Stimulated activated CD4-positive, alpha-beta T cell treated with anti-CD3 and anti-CD28 coated beads, Interleukin-1b, Interleukin-23, amount 100 ng/mL, for 24 hours (primary cell): ENCODE measurements at regions not wholly inside any gene's neighbourhood (a gene's known extent, or its start where the extent isn't known, plus 50 kb on each side); places are given as distances from the start of the nearest gene placed in this dataset.

Source experiments
- DNase-seq, 4 experiments: peaks; one replicate each; pipeline ENCODE4 v3.0.0-alpha.2; 2020; ENCODE audit warnings: low read depth in 4 of 4, low spot score in 1 of 4

GRCh38 chr18:40860189-40860588, 1094.8 kb upstream of the PIK3C3 start:
- no peak for DNase-seq

GRCh38 chr18:40855661-40856060, 1099.4 kb upstream of the PIK3C3 start:
- no peak for DNase-seq

- no peak for DNase-seq
Measured at GRCh38 chr18:40852406-40852805, 1102.6 kb upstream of the PIK3C3 start.

- DNase-seq: no peak
Measured at GRCh38 chr18:40851014-40851429, 1104.0 kb upstream of the PIK3C3 start.

- no peak for DNase-seq
Measured at GRCh38 chr18:40849886-40850285, 1105.1 kb upstream of the PIK3C3 start.

GRCh38 chr18:40841467-40841866, 1113.6 kb upstream of the PIK3C3 start:
- no peak for DNase-seq

- DNase-seq: no peak
Measured at GRCh38 chr18:40841063-40841462, 1114.0 kb upstream of the PIK3C3 start.

GRCh38 chr18:40832362-40832761, 1122.7 kb upstream of the PIK3C3 start:
- DNase-seq: no peak

GRCh38 chr18:40824291-40824690, 1130.7 kb upstream of the PIK3C3 start:
- DNase-seq: no peak

- DNase-seq: no peak
Measured at GRCh38 chr18:40821596-40822243, 1133.3 kb upstream of the PIK3C3 start.

- DNase-seq: no peak
Measured at GRCh38 chr18:40812981-40813515, 1142.0 kb upstream of the PIK3C3 start.

GRCh38 chr18:40810372-40810771, 1144.7 kb upstream of the PIK3C3 start:
- DNase-seq: no peak

- DNase-seq: no peak
Measured at GRCh38 chr18:40789286-40789685, 1165.7 kb upstream of the PIK3C3 start.

- no peak for DNase-seq
Measured at GRCh38 chr18:40782453-40783130, 1172.4 kb upstream of the PIK3C3 start.

- no peak for DNase-seq
Measured at GRCh38 chr18:40769786-40770185, 1185.2 kb upstream of the PIK3C3 start.

- DNase-seq: no peak
Measured at GRCh38 chr18:40760251-40760650, 1194.8 kb upstream of the PIK3C3 start.

GRCh38 chr18:40754477-40754876, 1200.6 kb upstream of the PIK3C3 start:
- DNase-seq: no peak

- no peak for DNase-seq
Measured at GRCh38 chr18:40752316-40752715, 1202.7 kb upstream of the PIK3C3 start.

GRCh38 chr18:40751186-40751585, 1203.8 kb upstream of the PIK3C3 start:
- DNase-seq: no peak

- no peak for DNase-seq
Measured at GRCh38 chr18:40739029-40739428, 1216.0 kb upstream of the PIK3C3 start.

- DNase-seq: no peak
Measured at GRCh38 chr18:40738321-40738880, 1216.6 kb upstream of the PIK3C3 start.

- DNase-seq: no peak
Measured at GRCh38 chr18:40708726-40709125, 1246.3 kb upstream of the PIK3C3 start.
